Stimulated activated CD4-positive, alpha-beta T cell treated with anti-CD3 and anti-CD28 coated beads, TNF-alpha, amount 100 ng/mL, for 1 hour (primary cell): ENCODE measurements at regions not wholly inside any gene's neighbourhood (a gene's known extent, or its start where the extent isn't known, plus 50 kb on each side); places are given as distances from the start of the nearest gene placed in this dataset.

Experiments
- DNase-seq, 3 donors: peaks; one replicate each; pipeline ENCODE4 v3.0.0-alpha.2; 2020; ENCODE audit warnings: low read depth in 3 of 3, low spot score in 1 of 3

DNA sequence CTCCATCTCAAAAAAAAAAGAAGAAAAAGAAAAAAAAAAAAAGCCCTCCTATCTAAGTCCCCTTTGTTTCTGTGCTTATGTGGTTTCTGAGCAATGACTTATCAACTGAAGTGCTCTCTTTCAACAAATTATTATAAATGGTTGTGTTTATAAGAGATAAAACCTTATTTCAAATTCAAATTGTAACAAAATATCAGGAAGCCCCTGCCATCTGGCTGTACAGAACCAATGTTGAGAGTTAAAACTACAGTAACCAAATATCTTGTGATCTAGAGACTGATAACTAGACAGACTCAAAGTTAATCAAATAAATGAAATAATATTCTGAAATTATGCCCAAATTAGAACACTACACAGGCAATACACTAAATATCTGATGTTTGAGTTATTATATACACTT lies 143.0 kb upstream of the CPNE8 start:
- no peak for DNase-seq

DNA sequence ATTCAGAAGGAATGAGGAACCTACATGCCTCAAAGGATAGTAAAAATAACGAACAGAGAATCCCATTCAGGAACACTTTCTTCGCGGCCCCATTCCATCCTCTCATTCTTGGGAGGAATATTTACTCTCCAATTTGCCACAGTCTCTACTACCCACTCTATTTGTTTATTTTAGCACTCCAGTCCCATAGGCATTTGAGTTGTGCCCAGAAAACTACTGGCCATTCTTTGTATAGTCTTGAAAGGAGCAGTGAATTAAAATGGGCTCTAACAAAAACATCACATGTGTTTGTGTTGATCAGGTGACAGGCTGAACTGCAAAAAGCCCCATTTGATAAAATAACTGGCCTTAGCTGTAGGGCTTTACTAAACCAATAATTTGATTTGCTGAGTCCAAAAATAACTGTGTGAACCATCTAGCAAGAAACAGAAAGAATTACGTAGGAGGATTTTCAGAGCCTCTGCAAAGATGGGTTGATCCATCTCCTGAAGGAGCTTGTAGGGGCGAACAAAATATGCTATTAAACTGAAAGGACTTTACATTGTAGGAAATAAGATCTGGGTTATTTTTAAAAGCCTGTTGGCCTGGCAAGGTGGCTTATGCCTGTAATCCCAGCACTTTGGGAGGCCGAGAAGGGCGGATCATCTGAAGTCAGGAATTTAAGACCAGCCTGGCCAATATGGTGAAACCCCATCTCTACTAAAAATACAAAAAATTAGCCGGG lies 142.3 kb upstream of the CPNE8 start:
- no peak for DNase-seq

DNA sequence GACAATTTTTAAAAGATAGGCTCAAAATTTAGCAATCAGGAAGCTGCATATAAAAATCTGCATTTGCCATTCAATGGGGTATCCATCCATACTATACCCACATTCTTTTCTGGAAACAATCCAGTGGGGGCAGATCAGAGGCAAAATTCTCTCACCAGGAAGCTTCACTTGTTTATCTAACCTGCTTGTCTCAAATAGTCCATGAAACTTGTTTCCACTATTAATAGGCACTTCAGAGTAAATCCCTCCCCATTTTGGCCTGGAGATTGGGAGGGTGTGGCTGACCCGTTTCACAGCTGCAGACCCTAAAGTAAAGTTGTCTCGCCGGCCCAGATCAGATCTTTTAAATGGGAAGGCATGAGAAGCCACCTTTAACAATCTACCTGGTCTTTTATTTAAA lies 139.4 kb upstream of the CPNE8 start:
- no peak for DNase-seq

DNA sequence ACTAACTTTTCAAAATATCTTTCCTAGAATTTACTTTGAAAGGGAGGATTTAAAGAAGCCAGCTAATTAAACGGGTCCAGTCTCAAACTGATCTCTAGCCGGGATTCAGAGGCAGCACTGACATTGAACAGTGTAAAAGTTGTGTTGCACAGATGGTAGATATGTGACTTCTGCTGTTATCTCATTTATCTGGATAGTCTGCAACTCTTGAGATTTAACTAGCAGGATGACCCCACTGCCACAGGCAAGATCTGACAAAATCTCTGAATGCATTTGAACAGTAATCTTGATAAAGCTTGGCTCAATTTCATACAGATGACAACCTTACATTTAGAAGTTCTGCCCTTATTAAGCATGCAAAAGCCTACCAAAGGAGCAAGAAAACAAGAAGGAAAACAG lies 138.0 kb upstream of the CPNE8 start:
- no peak for DNase-seq

GRCh38 chr12:39040275-39040674 lies 134.9 kb upstream of the CPNE8 start:
- DNase-seq = no peak

GRCh38 chr12:39037115-39037514 lies 131.7 kb upstream of the CPNE8 start:
- DNase-seq = no peak

DNA sequence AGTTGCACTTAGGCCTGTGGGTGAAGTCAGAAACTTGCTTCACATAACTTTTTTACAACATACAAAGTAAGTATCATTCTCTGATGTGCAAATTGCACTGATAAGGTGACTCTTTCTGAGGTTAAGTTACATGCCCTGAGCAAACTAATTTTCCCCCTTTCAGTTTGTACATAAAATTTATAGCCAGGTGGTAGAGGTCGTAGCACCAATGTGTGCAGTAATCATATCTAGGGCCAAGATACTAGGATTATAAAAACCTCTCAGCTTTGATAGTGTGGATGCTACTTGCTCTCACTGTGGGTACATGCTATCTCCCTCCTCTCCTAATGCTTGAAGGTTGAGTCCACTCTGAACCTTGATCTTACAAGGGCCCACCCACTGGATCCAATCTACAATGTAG lies 130.7 kb upstream of the CPNE8 start:
- DNase-seq = no peak

DNA sequence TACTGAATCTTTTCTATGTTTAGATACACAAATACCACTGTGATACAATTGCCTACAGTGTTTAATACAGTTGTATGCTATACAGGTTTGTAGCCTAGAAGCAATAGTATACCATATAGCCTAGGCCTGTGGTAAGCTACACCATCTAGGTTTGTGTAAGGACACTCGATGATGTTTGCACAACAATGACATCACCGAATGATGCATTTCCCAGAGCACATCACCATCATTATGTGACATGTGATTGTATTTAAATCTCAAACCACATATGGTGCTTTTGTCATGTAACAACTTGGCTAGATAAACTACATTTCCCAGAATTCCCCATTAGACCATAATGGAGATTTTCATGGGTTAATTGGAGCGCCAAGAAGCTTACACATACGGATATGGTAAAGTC lies 128.4 kb upstream of the CPNE8 start:
- no peak for DNase-seq

GRCh38 chr12:39032448-39032847 lies 127.1 kb upstream of the CPNE8 start:
- DNase-seq = no peak

- no peak for DNase-seq
Measured at GRCh38 chr12:39032034-39032433, 126.6 kb upstream of the CPNE8 start.

DNA sequence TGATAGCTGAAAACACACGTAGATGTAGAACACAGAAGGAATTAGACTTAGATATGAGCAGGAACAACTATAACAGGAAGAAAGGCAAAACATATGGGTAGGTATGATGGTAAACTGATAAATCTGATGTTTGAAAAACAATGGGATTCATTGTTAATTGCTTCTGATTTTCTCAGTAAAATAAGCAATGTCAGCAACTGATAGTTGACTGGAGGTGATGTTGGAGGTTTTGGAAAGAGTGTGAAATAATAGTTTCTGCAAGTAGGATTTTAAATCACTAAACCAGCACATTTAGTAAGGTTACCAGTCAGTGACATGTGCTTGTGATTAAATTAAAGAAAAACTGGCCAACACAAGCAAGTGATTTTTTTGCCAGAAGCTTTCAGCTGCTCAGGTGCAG lies 123.0 kb upstream of the CPNE8 start:
- DNase-seq = no peak

DNA sequence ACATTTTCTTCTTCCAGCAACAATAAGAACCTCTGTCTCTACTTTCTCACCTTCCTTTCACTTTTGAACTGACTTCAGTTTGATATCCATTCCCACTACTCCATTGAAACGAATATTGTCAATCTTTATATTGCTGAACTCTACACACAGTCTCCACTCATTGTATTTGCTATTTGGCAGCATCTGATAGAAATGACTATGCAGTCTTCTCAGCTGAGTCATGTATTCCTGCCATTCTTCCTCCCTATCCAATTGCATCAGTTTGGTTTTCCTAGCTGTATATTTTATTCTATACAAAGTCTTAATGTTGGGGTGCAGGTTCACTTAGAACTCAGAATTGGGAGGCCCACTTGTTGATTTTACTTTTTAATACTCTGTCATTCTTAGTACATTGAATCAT lies 107.5 kb upstream of the CPNE8 start:
- no peak for DNase-seq

GRCh38 chr12:39011166-39011565 lies 105.8 kb upstream of the CPNE8 start:
- DNase-seq = no peak

GRCh38 chr12:39010406-39010805 lies 105.0 kb upstream of the CPNE8 start:
- DNase-seq = no peak

- DNase-seq = no peak
Measured at GRCh38 chr12:39007619-39008018, 102.2 kb upstream of the CPNE8 start.

- no peak for DNase-seq
Measured at GRCh38 chr12:39006286-39006685, 100.9 kb upstream of the CPNE8 start.

- no peak for DNase-seq
Measured at GRCh38 chr12:39005671-39006070, 100.3 kb upstream of the CPNE8 start.

- no peak for DNase-seq
Measured at GRCh38 chr12:39003541-39004155, 98.3 kb upstream of the CPNE8 start.

DNA sequence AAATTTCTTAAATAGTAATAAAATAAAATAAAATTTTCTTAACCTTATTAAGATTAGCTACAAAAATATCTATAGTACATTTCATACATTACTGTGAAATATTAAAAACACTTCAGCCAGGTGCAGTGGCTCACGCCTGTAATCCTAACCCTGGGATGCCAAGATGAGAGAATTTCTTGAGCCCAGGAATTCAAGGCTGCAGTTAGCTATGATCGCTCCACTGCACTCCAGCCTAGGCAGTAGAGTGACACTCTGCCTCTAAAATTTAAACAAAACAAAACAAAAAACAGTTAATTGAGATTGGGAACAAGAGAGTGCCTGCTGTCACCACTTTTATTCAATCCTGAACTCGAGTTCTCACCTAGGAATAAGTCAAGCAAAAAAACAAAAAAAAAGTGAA lies 95.0 kb upstream of the CPNE8 start:
- DNase-seq = no peak

GRCh38 chr12:38998887-38999482 lies 93.6 kb upstream of the CPNE8 start:
- no peak for DNase-seq

DNA sequence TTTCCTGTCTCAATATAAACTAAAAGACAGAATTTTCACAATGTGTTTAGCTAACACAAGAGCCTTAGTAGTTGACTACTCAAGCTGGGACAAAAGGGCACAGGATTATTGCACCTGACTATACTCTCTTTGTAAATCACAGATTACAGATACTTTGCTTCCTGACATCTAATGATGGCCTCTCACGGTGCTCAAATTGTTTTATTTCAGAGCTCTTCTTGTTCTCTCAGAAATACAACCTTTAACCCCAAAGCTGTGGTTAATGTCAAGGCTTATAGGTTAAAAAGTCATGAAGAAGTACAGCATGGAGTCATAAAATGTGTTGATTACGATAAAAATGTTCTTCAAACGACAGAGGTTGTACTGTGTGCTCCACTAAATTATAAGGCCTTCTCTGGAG lies 89.9 kb upstream of the CPNE8 start:
- DNase-seq = no peak

- DNase-seq = no peak
Measured at GRCh38 chr12:38985961-38986360, 80.6 kb upstream of the CPNE8 start.

DNA sequence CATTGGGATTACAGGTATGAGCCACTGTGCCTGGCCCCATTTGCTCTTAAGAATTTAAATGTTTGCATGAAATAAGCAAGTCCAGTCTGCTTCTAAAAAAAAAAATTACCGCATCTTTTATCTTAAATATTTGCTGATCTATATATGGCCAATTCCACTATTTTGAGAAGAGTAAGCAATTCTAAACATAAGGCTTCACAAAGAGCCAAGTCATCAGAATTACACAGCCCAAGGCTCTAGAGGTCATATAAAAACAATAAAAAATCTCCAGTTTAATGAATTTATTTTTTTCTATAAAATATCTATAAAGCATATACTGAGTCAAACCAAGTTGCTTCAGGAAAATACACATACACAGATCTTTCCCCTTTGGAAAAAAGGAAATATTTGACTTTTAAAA lies 79.0 kb upstream of the CPNE8 start:
- no peak for DNase-seq
